H9 (cell line): ENCODE measurements at regions not wholly inside any gene's neighbourhood (a gene's known extent, or its start where the extent isn't known, plus 50 kb on each side); places are given as distances from the start of the nearest gene placed in this dataset.

Experiments used
- DNase-seq: peaks from one replicate; pipeline ENCODE4 v3.0.0-alpha.2; 2017
- H2AFZ ChIP-seq: one replicate; pipeline ENCODE4 v1.6.1; 2013; ENCODE audit warnings: mild to moderate bottlenecking, low read length, control low read depth, moderate library complexity
- H2AK5ac ChIP-seq: 2 replicates; pipeline ENCODE4 v1.6.1; 2013; ENCODE audit warnings: low read length, control low read depth, mixed read lengths; ENCODE audit not compliant: insufficient read length
- H2BK120ac ChIP-seq: one replicate; pipeline ENCODE4 v1.6.1; 2013; ENCODE audit warnings: low read depth, mild to moderate bottlenecking, low read length, control low read depth, inconsistent platforms; ENCODE audit not compliant: poor library complexity, severe bottlenecking
- H2BK12ac ChIP-seq: 2 replicates; pipeline ENCODE4 v1.6.1; 2013; ENCODE audit warnings: low read length, control low read depth, mixed read lengths, low read depth; ENCODE audit not compliant: insufficient read length
- H2BK15ac ChIP-seq: 2 replicates; pipeline ENCODE4 v1.6.1; 2013; ENCODE audit warnings: low read depth, low read length, control low read depth
- H2BK20ac ChIP-seq: one replicate; pipeline ENCODE4 v1.6.1; 2013; ENCODE audit warnings: low read depth, mild to moderate bottlenecking, low read length, control low read depth, inconsistent platforms; ENCODE audit not compliant: poor library complexity, severe bottlenecking
- H2BK5ac ChIP-seq: 2 replicates; pipeline ENCODE4 v1.6.1; 2013; ENCODE audit warnings: low read length, control low read depth, mixed read lengths; ENCODE audit not compliant: insufficient read length
- H3K14ac ChIP-seq: 2 replicates; pipeline ENCODE4 v1.6.1; 2013; ENCODE audit warnings: low read length, control low read depth; ENCODE audit not compliant: insufficient read depth
- H3K18ac ChIP-seq: 2 replicates; pipeline ENCODE4 v1.6.1; 2013; ENCODE audit warnings: low read depth, mild to moderate bottlenecking, mixed read lengths, low read length, control low read depth; ENCODE audit not compliant: insufficient read length
- H3K23ac ChIP-seq: 2 replicates; pipeline ENCODE4 v1.6.1; 2013; ENCODE audit warnings: low read length, control low read depth, mixed read lengths, low read depth; ENCODE audit not compliant: insufficient read length
- H3K23me2 ChIP-seq: 2 replicates; pipeline ENCODE4 v1.6.1; 2013; ENCODE audit warnings: low read depth, mild to moderate bottlenecking, mixed read lengths, low read length, control low read depth; ENCODE audit not compliant: insufficient read length, poor library complexity, severe bottlenecking
- H3K27ac ChIP-seq: 2 replicates; pipeline ENCODE4 v1.5.1; 2013; ENCODE audit warnings: low read length, control low read depth, mixed read lengths, low read depth; ENCODE audit not compliant: insufficient read length
- H3K27me3 ChIP-seq: 2 replicates; pipeline ENCODE4 v1.6.1; 2013; ENCODE audit warnings: low read length, control low read depth, inconsistent platforms; ENCODE audit not compliant: insufficient read depth
- H3K4ac ChIP-seq: 2 replicates; pipeline ENCODE4 v1.6.1; 2013; ENCODE audit warnings: low read depth, mild to moderate bottlenecking, control low read depth, inconsistent platforms, low read length, moderate library complexity
- H3K4me1 ChIP-seq: 2 replicates; pipeline ENCODE4 v1.6.1; 2013; ENCODE audit warnings: low read length, control low read depth, inconsistent platforms; ENCODE audit not compliant: insufficient read depth
- H3K4me2 ChIP-seq: 2 replicates; pipeline ENCODE4 v1.6.1; 2013; ENCODE audit warnings: low read length, control low read depth, mixed read lengths; ENCODE audit not compliant: insufficient read length, insufficient read depth
- H3K56ac ChIP-seq: 2 replicates; pipeline ENCODE4 v1.6.1; 2013; ENCODE audit warnings: low read depth, mild to moderate bottlenecking, mixed read lengths, low read length, control low read depth; ENCODE audit not compliant: insufficient read length
- H3K79me1 ChIP-seq: 2 replicates; pipeline ENCODE4 v1.6.1; 2013; ENCODE audit warnings: low read depth, mild to moderate bottlenecking, moderate library complexity, low read length, control low read depth, inconsistent platforms; ENCODE audit not compliant: insufficient read depth, poor library complexity, severe bottlenecking
- H3K79me2 ChIP-seq: 2 replicates; pipeline ENCODE4 v1.6.1; 2013; ENCODE audit warnings: low read length, control low read depth, inconsistent platforms; ENCODE audit not compliant: insufficient read depth
- H3K9ac ChIP-seq: 2 replicates; pipeline ENCODE4 v1.6.1; 2013; ENCODE audit warnings: low read length, control low read depth, mixed read lengths; ENCODE audit not compliant: insufficient read length; ENCODE audit errors: extremely low read depth
- H3K9me3 ChIP-seq: one replicate; pipeline ENCODE4 v1.6.1; 2013; ENCODE audit warnings: low read depth, low read length, inconsistent platforms; ENCODE audit not compliant: control insufficient read depth
- H3T11ph ChIP-seq: one replicate; pipeline ENCODE4 v1.6.1; 2013; ENCODE audit warnings: mild to moderate bottlenecking, low read length, control low read depth, inconsistent platforms
- H4K20me1 ChIP-seq: one replicate; pipeline ENCODE4 v1.6.1; 2013; ENCODE audit not compliant: control insufficient read depth, insufficient read length, insufficient read depth
- H4K5ac ChIP-seq: 2 replicates; pipeline ENCODE4 v1.6.1; 2013; ENCODE audit warnings: low read depth, mild to moderate bottlenecking, mixed read lengths, low read length, control low read depth; ENCODE audit not compliant: insufficient read length
- H4K8ac ChIP-seq: replicated peaks from 2 replicates; pipeline ENCODE4 v1.6.1; 2013; ENCODE audit warnings: low read length, control low read depth, mixed read lengths, low read depth; ENCODE audit not compliant: insufficient read length
- H4K91ac ChIP-seq: 2 replicates; pipeline ENCODE4 v1.6.1; 2013; ENCODE audit warnings: low read depth, mild to moderate bottlenecking, moderate library complexity, mixed read lengths, low read length, control low read depth; ENCODE audit not compliant: insufficient read length
- H3K27ac Mint-ChIP-seq, 3 experiments: 2 replicates in 2 of 3; 3 replicates in 1 of 3; pipeline ENCODE4 v1.8.0; 2020 to 2021; ENCODE audit warnings: mixed read lengths in 3 of 3, mild to moderate bottlenecking in 1 of 3, moderate library complexity in 1 of 3
- H3K27me3 Mint-ChIP-seq: 2 replicates; pipeline ENCODE4 v1.8.0; 2021; ENCODE audit warnings: low read depth, mild to moderate bottlenecking, moderate library complexity, mixed read lengths
- H3K36me3 Mint-ChIP-seq, 3 experiments: 2 replicates in 2 of 3; 3 replicates in 1 of 3; pipeline ENCODE4 v1.8.0; 2020 to 2021; ENCODE audit warnings: low read depth in 3 of 3, mixed read lengths in 3 of 3; ENCODE audit not compliant: insufficient read depth in 1 of 3
- H3K4me1 Mint-ChIP-seq, 2 experiments: 2 replicates each; pipeline ENCODE4 v1.8.0; 2020; ENCODE audit warnings: mixed read lengths in 2 of 2
- H3K4me3 Mint-ChIP-seq, 2 experiments: 2 replicates in 1 of 2; 3 replicates in 1 of 2; pipeline ENCODE4 v1.8.0; 2020 to 2021; ENCODE audit warnings: mild to moderate bottlenecking in 2 of 2, mixed read lengths in 2 of 2, moderate library complexity in 1 of 2
- H3K9me3 Mint-ChIP-seq, 2 experiments: 2 replicates in 1 of 2; 3 replicates in 1 of 2; pipeline ENCODE4 v1.8.0; 2020; ENCODE audit warnings: mild to moderate bottlenecking in 2 of 2, mixed read lengths in 2 of 2, moderate library complexity in 1 of 2
- WGBS: extraction: QIAGEN DNeasy Blood & Tissue Kit; methylation state at CpG from one replicate; pipeline ENCODE4 v1.1.7; 2013; ENCODE audit warnings: missing lambda C conversion rate, low lambda C conversion rate, mixed read lengths; ENCODE audit not compliant: insufficient read length; ENCODE audit errors: extremely low coverage; 5-methylcytosine and 5-hydroxymethylcytosine counted together
- TF ChIP-seq, protein P1 (sequence below): fragments of 200-600 bp; sonication (generic); conservative IDR thresholded peaks from 3 replicates; pipeline ENCODE4 v1.8.0; 2021; ENCODE audit warnings: antibody characterized with exemption, mild to moderate bottlenecking

DNA sequence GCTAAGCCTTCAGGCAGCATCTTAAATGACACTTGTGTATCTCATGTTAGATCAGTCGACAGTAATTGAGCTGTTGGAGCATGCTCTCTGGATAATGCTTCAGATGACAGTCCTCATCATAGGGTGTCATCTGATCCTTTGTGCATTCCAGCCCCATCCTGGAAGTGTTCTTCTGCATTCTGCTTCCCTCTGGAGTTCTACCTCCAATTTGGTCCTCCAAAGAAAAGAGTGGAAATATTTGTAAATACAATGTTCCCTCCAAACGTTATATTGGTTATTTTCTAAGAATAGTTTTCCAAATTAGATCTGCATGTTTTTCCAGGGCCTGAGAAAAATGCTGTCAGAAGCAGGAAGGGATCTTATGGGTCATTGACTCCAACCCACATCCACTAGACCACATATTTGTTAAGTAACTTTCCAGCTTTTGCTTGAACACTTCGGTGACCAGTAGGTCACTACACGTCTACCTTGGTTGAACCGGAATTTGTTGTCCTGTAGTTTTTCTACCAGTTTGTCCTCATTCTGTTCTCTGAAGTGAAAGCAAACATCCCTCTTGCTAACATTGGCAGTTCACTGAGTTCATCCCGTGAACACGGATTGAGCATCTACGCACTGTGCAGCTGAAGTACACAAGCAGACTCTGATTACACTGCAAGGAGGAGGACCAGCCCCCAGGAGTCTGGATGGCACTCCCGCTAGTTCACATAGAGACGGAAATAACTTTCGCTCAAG, 136.0 kb downstream of the TLR5 start:
- no peak overlapping the region for H2BK5ac ChIP-seq
- no peak overlapping the region for H3K4me2 ChIP-seq
- no peak overlapping the region for H3K56ac ChIP-seq
- no peaks in the 10 kb centered on the region; the same call in 1 of the 2 replicates for H3K27me3 ChIP-seq
- no peak overlapping the region for H2AFZ ChIP-seq
- no peak overlapping the region for H3T11ph ChIP-seq
- no CpG with 5 or more reads among the region's 11 CpGs for WGBS
- H3K18ac ChIP-seq, result no peak overlapping the region
- H4K5ac ChIP-seq, result no peak overlapping the region
- Mint-ChIP-seq H3K36me3 (peaks cover 18 to 33% (median 26%) of the 10 kb centered on the region in 3 experiments), H3K9me3 (no peaks in the 10 kb centered on the region), H3K4me3 (no peak overlapping the region), H3K27me3 (peaks cover 4% of the 10 kb centered on the region), H3K27ac (no peak overlapping the region), H3K4me1 (peaks cover 47 to 52% of the 10 kb centered on the region in 2 experiments)
- no peak overlapping the region for H3K9ac ChIP-seq
- H2BK12ac ChIP-seq, result no peak overlapping the region
- no peaks in the 10 kb centered on the region for H3K79me1 ChIP-seq
- H3K79me2 ChIP-seq, result no peaks in the 10 kb centered on the region
- 0 out of 2 replicates have a peak overlapping the region, but pooled peaks have one; percentile 41 for H2BK15ac ChIP-seq
- H4K8ac ChIP-seq, result no peak overlapping the region
- H3K23ac ChIP-seq, result no peak overlapping the region
- no peaks in the 10 kb centered on the region for H4K20me1 ChIP-seq
- TF ChIP-seq, protein P1, sequence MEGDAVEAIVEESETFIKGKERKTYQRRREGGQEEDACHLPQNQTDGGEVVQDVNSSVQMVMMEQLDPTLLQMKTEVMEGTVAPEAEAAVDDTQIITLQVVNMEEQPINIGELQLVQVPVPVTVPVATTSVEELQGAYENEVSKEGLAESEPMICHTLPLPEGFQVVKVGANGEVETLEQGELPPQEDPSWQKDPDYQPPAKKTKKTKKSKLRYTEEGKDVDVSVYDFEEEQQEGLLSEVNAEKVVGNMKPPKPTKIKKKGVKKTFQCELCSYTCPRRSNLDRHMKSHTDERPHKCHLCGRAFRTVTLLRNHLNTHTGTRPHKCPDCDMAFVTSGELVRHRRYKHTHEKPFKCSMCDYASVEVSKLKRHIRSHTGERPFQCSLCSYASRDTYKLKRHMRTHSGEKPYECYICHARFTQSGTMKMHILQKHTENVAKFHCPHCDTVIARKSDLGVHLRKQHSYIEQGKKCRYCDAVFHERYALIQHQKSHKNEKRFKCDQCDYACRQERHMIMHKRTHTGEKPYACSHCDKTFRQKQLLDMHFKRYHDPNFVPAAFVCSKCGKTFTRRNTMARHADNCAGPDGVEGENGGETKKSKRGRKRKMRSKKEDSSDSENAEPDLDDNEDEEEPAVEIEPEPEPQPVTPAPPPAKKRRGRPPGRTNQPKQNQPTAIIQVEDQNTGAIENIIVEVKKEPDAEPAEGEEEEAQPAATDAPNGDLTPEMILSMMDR, result no peak
- H3K23me2 ChIP-seq, result no peaks in the 10 kb centered on the region
- H2AK5ac ChIP-seq, result no peak overlapping the region
- no peak overlapping the region for H3K14ac ChIP-seq
- no peaks in the 10 kb centered on the region for H3K9me3 ChIP-seq
- peaks cover 16% of the 10 kb centered on the region; the same call in 1 of the 2 replicates for H3K4me1 ChIP-seq
- no peak overlapping the region for H2BK120ac ChIP-seq
- no peak overlapping the region for H2BK20ac ChIP-seq
- no peak for DNase-seq
- no peak overlapping the region for H3K4ac ChIP-seq
- no peak overlapping the region for H3K27ac ChIP-seq
- no peak overlapping the region for H4K91ac ChIP-seq
